Retina (tissue), 1 donor: ENCODE measurements at regions not wholly inside any gene's neighbourhood (a gene's known extent, or its start where the extent isn't known, plus 50 kb on each side); places are given as distances from the start of the nearest gene placed in this dataset.
"Not testable (repeated sequence)": the region's sequence is repeated elsewhere in the genome, so short reads cannot be mapped to it uniquely, and the experiment has no call there.

Experiments
- DNase-seq: peaks from one replicate; pipeline ENCODE4 v3.0.0-alpha.2; 2016

GRCh38 chr10:129199826-129200225, 267.2 kb upstream of the MGMT start:
- DNase-seq, result no peak

DNA sequence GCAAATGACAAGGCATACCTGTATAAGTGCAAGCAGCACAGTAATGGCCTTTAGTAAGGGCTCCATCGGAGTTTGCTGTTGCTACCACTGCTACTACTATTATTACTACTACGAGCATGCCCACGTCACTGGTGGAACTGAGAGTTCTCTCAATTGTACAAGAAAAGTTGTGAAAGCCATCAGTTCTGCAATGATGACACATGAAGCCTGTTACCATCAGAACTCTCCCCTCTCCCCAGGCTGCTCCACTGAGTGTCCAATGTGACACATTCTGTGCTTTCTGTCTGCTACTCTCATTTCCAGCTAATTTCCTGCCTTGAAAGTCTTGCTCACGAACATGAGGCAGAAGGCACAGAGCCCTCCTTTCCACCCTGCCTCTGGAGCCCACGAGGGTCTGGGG, 263.2 kb upstream of the MGMT start:
- DNase-seq, result no peak

DNA sequence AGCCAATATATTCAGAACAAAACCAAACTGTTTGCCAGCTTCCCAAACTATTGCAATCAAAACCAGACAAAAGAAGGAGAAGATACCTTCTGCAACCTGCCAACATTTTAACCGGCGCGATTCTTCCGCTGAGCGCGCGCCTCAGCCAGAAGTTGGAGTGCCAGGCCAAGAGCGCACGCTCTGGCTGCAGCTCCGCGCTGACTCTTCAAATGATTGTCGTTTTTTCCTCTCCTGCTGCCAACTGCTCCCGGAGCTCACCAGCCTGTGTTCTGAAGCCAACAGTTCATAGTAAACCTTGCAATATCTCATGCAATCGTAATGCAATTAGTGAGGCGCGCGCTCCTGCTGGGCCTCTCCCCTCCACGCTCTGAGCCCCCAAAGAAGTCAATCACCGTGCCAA, 259.7 kb upstream of the MGMT start:
- DNase-seq, result peak; percentile 40

- DNase-seq, result no peak
Observed at GRCh38 chr10:129210876-129211275, 256.2 kb upstream of the MGMT start.

GRCh38 chr10:129213256-129213655, 253.8 kb upstream of the MGMT start:
- no peak for DNase-seq

DNA sequence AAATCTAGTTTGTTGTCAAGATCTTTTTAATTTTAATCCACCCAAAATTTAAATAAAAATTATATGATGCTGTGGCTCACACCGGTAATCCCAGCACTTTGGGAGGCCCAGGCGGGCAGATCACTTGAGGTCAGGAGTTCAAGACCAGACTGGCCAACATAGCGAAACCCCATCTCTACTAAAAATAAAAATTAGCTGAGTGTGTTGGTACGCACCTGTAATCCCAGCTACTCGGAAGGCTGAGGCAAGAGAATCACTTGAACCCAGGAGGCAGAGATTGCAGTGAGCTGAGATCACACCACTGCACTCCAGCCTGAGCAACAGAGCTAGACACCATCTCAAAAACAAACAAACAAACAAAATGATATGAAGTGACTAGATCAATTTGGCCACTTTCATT, 253.0 kb upstream of the MGMT start:
- not testable (repeated sequence) for DNase-seq

- DNase-seq, result no peak
Observed at GRCh38 chr10:129219364-129219763, 247.7 kb upstream of the MGMT start.

GRCh38 chr10:129222436-129222835, 244.6 kb upstream of the MGMT start:
- DNase-seq, result no peak

GRCh38 chr10:129223363-129223762, 243.7 kb upstream of the MGMT start:
- no peak for DNase-seq

GRCh38 chr10:129224065-129224464, 243.0 kb upstream of the MGMT start:
- no peak for DNase-seq

DNA sequence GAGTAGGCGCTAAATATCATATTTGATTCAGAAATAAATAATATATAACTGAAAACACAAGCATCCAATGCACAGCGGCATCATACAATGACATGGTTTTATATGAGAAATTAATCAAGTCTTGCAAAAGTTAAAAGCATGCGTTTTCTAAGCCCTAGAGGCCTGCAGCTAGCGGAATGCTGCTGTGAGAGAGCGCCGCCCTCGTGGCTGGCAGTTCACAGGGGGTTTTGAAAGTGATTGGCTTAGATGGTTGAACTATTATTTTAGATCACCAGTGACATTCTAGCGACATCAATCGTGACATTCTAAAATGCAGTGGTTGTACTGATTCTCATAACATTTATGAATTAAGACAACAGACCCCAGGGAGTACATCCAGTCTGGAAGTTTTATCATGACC, 235.2 kb upstream of the MGMT start:
- DNase-seq, result no peak

DNA sequence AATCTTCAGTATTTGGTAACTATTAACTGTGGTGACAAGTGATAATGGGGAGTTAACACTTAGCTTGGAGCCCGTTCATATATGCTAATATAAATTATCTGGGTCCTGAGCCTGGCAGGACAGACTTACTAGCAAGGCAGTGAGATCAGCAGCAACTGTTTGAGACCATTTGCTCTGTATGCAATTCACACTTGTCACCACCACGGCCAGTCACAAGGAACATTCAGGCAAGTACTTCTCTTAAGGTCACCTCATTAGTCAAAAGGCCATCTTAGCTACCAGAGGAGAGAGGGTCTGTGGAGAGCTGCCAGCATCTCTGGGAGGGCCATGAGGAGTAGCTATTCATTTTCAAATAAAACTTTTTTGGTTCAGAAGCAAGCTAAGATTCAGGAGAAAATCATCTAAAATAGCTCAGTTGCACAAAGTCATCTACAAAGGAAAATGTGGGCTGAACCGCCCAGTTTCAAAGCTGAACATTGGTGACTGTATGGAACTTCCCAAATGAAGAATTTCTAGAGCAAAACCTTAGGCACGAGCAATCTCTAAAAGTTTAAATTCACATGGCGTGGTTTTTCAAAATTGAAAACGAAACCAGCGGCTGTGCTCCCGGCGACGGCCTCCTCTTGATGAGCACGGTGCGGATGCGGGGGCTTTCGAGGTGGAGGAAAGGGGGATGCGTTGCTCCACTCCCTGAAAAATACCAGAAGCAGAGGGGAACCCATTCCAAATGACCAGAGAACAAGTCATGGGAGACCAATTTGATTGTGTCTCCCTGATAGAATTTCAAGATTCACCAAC, 233.5 kb upstream of the MGMT start:
- DNase-seq, result no peak

DNA sequence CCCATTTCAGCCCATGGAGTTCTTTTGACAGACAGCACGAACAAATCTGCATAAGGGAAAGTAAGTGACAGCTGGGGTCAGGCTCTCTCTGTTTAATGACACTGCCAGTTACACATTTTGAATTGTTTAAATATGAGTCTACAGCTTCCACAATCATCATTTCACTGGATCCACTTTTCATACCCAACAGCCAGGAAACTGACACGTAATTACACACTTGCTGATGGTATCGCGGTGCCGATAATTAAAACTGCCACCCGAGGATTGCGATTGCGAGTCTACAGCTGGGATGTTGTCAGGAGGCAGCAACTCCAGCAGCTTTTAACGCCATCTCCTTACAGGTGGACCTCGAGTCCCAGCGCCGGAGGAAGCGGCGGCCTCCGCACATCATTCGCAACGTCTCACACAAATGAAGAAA, 230.8 kb upstream of the MGMT start:
- DNase-seq, result no peak

DNA sequence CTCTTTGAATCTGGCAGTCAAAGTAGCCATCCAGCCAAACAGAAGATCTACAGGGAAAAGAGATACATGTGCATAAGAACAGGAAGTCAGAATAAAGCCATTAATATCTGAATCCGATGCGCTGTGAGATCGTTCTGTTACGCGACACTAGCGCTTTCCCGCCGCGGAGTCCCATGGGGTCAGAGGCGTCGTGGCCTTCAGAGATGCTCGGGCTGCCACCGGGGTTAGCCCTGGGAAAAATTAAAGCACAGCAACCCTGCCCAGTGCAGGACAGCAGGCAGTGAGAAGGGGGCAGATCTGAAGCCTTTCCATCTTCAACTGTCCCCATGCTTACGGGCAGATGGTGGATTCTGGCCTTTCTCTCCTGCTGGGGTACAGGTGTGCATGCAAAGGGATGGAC, 225.6 kb upstream of the MGMT start:
- DNase-seq, result no peak

- DNase-seq, result no peak
Observed at GRCh38 chr10:129244298-129244697, 222.7 kb upstream of the MGMT start.

DNA sequence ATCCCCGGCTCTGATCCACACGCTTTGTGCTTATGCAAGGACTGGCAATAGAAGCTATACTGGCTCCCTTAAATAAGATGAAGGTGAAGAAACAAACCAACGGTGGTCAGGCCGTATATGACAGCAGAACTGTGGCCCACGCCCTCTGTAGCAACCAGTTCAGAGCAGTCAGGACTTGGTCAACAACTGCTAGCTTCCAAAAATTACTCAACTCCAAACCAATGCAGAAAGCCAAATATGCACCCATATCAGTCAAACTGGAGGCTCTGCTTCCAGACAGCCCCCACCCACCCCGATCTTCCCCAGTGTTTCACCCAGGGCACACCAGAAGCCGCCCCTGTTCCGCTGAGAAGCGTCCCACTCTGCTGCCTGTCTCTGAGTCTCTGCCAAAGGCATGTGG, 222.3 kb upstream of the MGMT start:
- DNase-seq, result no peak

DNA sequence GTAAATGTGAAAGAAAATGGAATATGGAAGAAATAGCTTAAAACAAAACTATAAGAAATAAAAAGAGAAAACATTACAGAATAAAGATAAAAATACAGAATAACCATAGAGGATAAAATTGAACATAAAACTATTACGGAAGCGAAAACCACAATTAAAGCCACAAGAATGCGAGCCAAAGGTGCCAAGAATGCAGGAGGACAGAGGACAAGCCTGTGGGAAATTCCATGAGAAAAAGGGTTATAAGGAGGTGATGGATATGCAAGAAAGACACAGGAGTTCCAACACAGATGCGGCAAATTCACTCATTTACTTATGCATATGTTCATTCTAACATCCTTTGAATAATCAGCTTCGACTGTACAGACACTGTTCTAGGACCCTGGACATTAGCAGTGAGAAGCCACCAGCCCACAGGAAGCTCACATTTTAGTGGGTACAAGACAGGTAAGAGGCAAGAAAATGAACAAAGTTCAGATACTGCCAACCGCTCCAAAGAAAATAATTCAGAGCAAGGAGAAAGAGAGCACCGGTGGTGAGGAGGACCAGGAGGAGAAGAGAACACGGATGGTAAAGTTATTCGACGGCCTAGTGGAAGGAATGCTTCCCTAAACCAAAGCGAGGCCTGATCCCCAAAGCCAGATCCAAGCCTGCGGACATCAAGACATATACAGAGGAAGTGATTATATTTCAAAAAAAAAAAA, 213.7 kb upstream of the MGMT start:
- DNase-seq, result no peak

DNA sequence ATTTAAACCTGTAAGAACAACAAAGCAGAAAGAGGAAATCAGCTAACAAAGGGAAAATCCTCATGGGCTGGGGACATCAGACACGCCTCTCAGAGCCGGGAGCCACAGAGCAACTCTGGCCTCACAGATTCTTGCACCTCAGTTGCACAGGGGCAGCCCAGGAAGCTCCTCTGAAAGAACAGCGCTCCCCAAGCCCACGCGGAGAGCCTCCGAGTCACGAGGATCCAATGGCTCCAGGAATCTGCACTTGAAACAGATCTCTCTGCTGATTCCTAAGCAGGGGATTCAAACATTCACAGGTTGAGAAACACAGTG, 213.2 kb upstream of the MGMT start:
- no peak for DNase-seq

DNA sequence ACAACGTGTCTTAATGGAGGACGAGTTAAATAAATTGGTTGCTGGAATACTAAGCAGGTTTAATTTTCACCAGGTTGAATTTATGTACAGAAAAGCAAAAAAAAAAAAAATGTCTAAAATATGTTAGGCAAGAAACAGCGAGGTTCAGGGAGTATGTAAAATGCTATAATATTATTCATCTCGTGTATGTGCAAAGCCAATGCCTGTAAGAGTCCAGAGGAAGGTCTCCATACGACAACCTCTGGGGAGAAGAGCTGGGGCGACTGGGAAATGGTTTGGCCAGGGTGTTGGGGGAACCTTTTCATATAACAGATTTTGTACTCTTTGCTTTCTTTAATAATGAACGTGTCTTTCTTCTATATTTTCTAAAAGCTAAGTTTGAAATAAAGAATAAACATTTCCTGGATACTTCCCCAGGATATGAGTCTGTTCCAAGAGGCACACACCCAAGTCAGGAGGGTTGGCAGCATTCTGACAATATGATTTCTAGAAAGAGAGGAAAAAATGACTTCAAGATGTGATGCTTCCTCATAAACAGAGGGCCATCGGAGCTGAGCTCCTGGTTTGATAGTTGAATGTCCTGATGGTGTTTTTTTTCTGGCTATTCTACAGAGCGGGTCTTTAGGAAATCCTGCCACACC, 208.6 kb upstream of the MGMT start:
- no peak for DNase-seq

DNA sequence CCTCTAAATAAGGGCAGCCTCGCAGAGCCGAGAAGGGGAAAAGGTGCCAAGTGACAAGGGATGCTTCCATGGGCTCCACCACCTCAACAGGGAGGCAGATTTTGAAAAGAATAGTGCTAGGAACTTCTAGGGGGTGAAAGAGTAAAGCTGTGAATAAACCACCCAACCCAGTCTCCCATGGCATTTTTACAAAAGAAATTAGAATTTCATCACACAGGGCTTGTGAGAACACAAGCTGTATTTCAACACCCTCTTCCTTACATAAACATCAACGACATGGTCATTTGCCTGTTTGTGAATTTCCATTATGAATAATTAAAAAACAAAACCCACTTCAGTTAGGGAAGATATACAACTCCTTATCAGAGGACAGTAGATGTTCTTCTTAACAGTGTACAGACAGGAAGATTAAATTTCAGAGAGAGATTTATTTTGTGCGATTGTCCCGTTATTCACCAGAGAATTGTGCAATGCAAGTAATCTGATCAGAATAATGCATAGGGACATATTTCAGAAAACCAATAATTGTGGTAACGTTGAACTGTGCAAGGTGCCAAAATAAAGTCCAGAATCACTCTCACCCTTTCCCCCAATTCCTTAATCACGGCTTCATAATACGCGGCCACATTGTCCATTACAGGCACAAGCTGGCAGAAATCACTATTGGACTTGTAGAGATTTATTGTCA, 207.8 kb upstream of the MGMT start:
- no peak for DNase-seq

GRCh38 chr10:129272176-129272575, 194.9 kb upstream of the MGMT start:
- no peak for DNase-seq

DNA sequence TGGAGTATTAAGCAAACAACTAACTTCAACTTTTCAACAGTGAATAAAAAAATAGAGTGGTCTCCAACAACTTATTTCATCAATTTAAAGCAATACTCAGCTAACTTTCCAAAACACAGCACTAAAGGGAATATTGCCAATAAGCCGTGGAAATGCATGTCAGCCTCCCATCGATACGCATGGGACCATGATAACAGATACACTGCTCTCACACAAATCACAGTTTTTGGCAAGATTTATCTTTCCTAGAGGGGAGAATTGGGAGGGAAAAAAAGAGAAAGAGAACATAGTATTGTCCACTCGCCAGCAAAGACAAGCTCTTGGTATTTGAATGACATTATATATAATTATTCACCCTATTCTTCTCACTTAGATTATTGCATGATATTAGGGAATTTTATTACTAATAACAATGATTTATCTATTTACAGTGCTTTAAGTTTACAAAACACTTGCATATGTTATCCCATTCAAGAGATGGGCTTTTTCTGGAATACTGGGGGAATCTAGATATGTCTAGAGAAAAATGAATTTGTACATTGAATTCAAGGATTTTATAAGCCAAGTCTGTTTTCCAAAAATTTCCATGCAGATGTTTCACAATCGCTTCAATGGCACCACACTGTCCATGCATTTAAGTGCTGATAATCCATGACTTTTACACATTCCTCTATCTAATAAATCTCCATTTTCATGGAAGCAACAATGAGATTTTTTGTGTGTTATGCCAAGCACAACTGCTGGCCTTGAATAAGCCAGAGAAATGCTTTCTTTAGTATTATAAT, 194.0 kb upstream of the MGMT start:
- no peak for DNase-seq

DNA sequence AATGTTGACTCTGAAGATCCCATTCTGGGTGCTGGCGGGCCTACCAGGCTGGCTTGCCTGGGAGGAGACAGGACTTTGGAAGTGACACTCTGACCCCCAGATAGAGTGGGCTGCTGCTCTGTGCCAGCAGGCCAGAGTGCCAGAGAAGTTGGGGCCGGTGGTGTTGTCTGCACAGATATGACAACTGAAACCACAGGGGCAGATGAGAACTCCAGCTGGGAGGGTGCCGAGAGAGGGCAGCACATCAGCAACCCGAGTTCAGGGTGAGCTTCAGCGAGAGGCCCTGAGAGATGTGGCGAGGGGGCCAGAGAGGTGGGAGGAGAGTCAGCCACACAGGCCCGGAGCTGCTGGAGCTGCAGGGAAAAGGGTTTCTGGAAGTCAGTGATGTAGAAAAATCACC, 193.2 kb upstream of the MGMT start:
- no peak for DNase-seq
